ENCODE measurements at regions not wholly inside any gene's neighbourhood (a gene's known extent, or its start where the extent isn't known, plus 50 kb on each side); places are given as distances from the start of the nearest gene placed in this dataset.
"Not testable (repeated sequence)": the region's sequence is repeated elsewhere in the genome, so short reads cannot be mapped to it uniquely, and the experiment has no call there.

GRCh38 chr12:127810041-127810440 is 456.9 kb upstream of the TMEM132C start:
- Histone ChIP-seq H3K4me1 (ENCODE audit: control insufficient read depth, insufficient read depth, low read length) (no peaks in the 10 kb centered on the region), H3K79me2 (ENCODE audit: control insufficient read depth, insufficient read depth, low read length) (no peaks in the 10 kb centered on the region), H3K9me3 (replicated peaks; ENCODE audit: control insufficient read depth, insufficient read depth, low read length) (no peaks in the 10 kb centered on the region; the same call in 2 of the 3 replicates), H2AFZ (ENCODE audit: control insufficient read depth, low read depth, low read length) (no peak overlapping the region), H3K4me2 (ENCODE audit: control insufficient read depth, insufficient read depth) (no peak overlapping the region), H3K27ac (ENCODE audit: control insufficient read depth, insufficient read depth) (no peak overlapping the region), H3K9ac (ENCODE audit: control insufficient read depth, insufficient read depth, low read length) (no peak overlapping the region), H4K20me1 (ENCODE audit: control insufficient read depth, insufficient read depth) (no peaks in the 10 kb centered on the region), H3K4me3 (no peak overlapping the region), H3K36me3 (ENCODE audit: control insufficient read depth in 2 of 2, insufficient read depth in 2 of 2, low read length in 1 of 2) (no peaks in the 10 kb centered on the region), H3K27me3 (replicated peaks in 1 of 2; ENCODE audit: control insufficient read depth in 2 of 2, insufficient read depth in 2 of 2, low read length in 1 of 2) (no peaks in the 10 kb centered on the region)
- in situ Hi-C loops (cut with MboI): no loop called here
- no peak for DNase-seq (ENCODE audit: low read depth, low spot score)
- no TSS peak for BruUV-seq (replicated peaks)
- 23% methylated on average over 4 of the region's 4 CpGs for WGBS (ENCODE audit: insufficient coverage, insufficient replicate concordance, low lambda C conversion rate, missing lambda C conversion rate)
- ChIA-PET RAD21 (ENCODE audit: unreplicated experiment) (no interaction called here), SMC1A (ENCODE audit: uncharacterized antibody, unreplicated experiment) (no interaction called here), POLR2A (no interaction called here), CTCF (no interaction called here)
- no peak for ATAC-seq
- intact Hi-C loops (cut with micrococcal nuclease; ENCODE audit: unreplicated experiment): no loop called here
- FAIRE-seq: no peak
- no peak for TF ChIP-seq SREBF2 (IDR thresholded peaks at IDR 0.05; ENCODE audit: low read length)
- no peak for TF ChIP-seq ESRRA (IDR thresholded peaks at IDR 0.05; ENCODE audit: low read length)
- TF ChIP-seq STAT3 (IDR thresholded peaks at IDR 0.05; ENCODE audit: low read depth, low read length): no peak
- no peak for TF ChIP-seq NR2C1 (IDR thresholded peaks at IDR 0.05)

GRCh38 chr12:127810459-127810858 is 456.5 kb upstream of the TMEM132C start:
- CTCF ChIA-PET; intact Hi-C loops (cut with micrococcal nuclease; ENCODE audit: unreplicated experiment); H3K9me3 ChIP-seq (replicated peaks; ENCODE audit: control insufficient read depth, insufficient read depth, low read length); H3K36me3 ChIP-seq (ENCODE audit: control insufficient read depth in 2 of 2, insufficient read depth in 2 of 2, low read length in 1 of 2); H3K27me3 ChIP-seq (replicated peaks in 1 of 2; ENCODE audit: control insufficient read depth in 2 of 2, insufficient read depth in 2 of 2, low read length in 1 of 2); RAD21 ChIA-PET (ENCODE audit: unreplicated experiment); POLR2A ChIA-PET; H3K9ac ChIP-seq (ENCODE audit: control insufficient read depth, insufficient read depth, low read length); H3K4me3 ChIP-seq; H3K4me1 ChIP-seq (ENCODE audit: control insufficient read depth, insufficient read depth, low read length); ATAC-seq; BruUV-seq (replicated peaks); in situ Hi-C loops (cut with MboI); DNase-seq (ENCODE audit: low read depth, low spot score); H2AFZ ChIP-seq (ENCODE audit: control insufficient read depth, low read depth, low read length); H3K4me2 ChIP-seq (ENCODE audit: control insufficient read depth, insufficient read depth); FAIRE-seq; H3K79me2 ChIP-seq (ENCODE audit: control insufficient read depth, insufficient read depth, low read length); H3K27ac ChIP-seq (ENCODE audit: control insufficient read depth, insufficient read depth); SMC1A ChIA-PET (ENCODE audit: uncharacterized antibody, unreplicated experiment); H4K20me1 ChIP-seq (ENCODE audit: control insufficient read depth, insufficient read depth): not testable (repeated sequence)
- WGBS (ENCODE audit: insufficient coverage, insufficient replicate concordance, low lambda C conversion rate, missing lambda C conversion rate): 0% methylated on average over 4 of the region's 4 CpGs
